CD4-positive, alpha-beta memory T cell (primary cell): ENCODE measurements at regions not wholly inside any gene's neighbourhood (a gene's known extent, or its start where the extent isn't known, plus 50 kb on each side); places are given as distances from the start of the nearest gene placed in this dataset.
A peak's percentile ranks its signal among the peaks of the same experiment; 100 is the strongest.

ENCODE experiments used
- CTCF ChIA-PET: fragments of 350-600 bp; sonication (Branson Sonifier 250); formaldehyde crosslinking; loops from one replicate; lab custom pipeline; 2021; ENCODE audit warnings: inconsistent platforms; ENCODE audit not compliant: partially characterized antibody; lab: Charles Lee
- POLR2A ChIA-PET: fragments of 350-600 bp; sonication (Branson Sonifier 250); formaldehyde crosslinking; loops from one replicate; lab custom pipeline; 2021; ENCODE audit not compliant: partially characterized antibody; lab: Charles Lee
- DNase-seq, 5 donors: peaks; one replicate each; pipeline versions ENCODE4 v3.0.0 to v3.0.0-alpha.2; 2020 to 2022; ENCODE audit warnings: mixed read lengths in 1 of 5
- H3K27ac ChIP-seq: one replicate; pipeline ENCODE4 v1.7.0; 2013; ENCODE audit warnings: low read depth, low read length
- H3K27me3 ChIP-seq: 2 replicates; pipeline ENCODE4 v1.7.0; 2013; ENCODE audit warnings: mild to moderate bottlenecking, low read length, moderate library complexity; ENCODE audit not compliant: insufficient read depth
- H3K36me3 ChIP-seq: 2 replicates; pipeline ENCODE4 v1.7.0; 2013; ENCODE audit warnings: mild to moderate bottlenecking, low read length, moderate library complexity; ENCODE audit not compliant: insufficient read depth
- H3K4me1 ChIP-seq: 2 replicates; pipeline ENCODE4 v1.7.0; 2013; ENCODE audit warnings: mild to moderate bottlenecking, low read length, moderate library complexity; ENCODE audit not compliant: insufficient read depth
- H3K4me3 ChIP-seq, 2 donors: one replicate each; pipeline ENCODE4 v1.7.0; 2013; ENCODE audit warnings: low read length in 2 of 2, mild to moderate bottlenecking in 1 of 2
- H3K9me3 ChIP-seq, 2 donors: one replicate each; pipeline ENCODE4 v1.7.0; 2013; ENCODE audit warnings: low read length in 2 of 2, control low read depth in 1 of 2; ENCODE audit not compliant: control insufficient read depth in 1 of 2
- H3K27ac Mint-ChIP-seq, 7 donors: one replicate each; pipeline ENCODE4 v1.8.0; 2020 to 2021; ENCODE audit warnings: mixed read lengths in 7 of 7, mild to moderate bottlenecking in 6 of 7, inconsistent platforms in 3 of 7, moderate library complexity in 3 of 7
- H3K27me3 Mint-ChIP-seq, 2 donors: one replicate each; pipeline ENCODE4 v1.8.0; 2020 to 2021; ENCODE audit warnings: mixed read lengths in 2 of 2
- H3K36me3 Mint-ChIP-seq, 2 donors: one replicate each; pipeline ENCODE4 v1.8.0; 2020 to 2021; ENCODE audit warnings: mixed read lengths in 2 of 2, inconsistent platforms in 1 of 2, mild to moderate bottlenecking in 1 of 2
- H3K4me1 Mint-ChIP-seq, 4 donors: one replicate each; pipeline ENCODE4 v1.8.0; 2020 to 2021; ENCODE audit warnings: mixed read lengths in 4 of 4, mild to moderate bottlenecking in 1 of 4
- H3K4me3 Mint-ChIP-seq, 8 donors: one replicate each; pipeline ENCODE4 v1.8.0; 2020 to 2021; ENCODE audit warnings: mixed read lengths in 8 of 8, mild to moderate bottlenecking in 7 of 8, moderate library complexity in 6 of 8, inconsistent platforms in 3 of 8
- H3K9me3 Mint-ChIP-seq, 8 donors: one replicate each; pipeline ENCODE4 v1.8.0; 2020 to 2021; ENCODE audit warnings: mixed read lengths in 8 of 8, mild to moderate bottlenecking in 5 of 8, inconsistent platforms in 3 of 8, moderate library complexity in 1 of 8
- intact Hi-C: fragments of 100-400 bp; cut with micrococcal nuclease; formaldehyde crosslinking; loops from one replicate; pipeline ENCODE4 v1.15.1; 2023

DNA sequence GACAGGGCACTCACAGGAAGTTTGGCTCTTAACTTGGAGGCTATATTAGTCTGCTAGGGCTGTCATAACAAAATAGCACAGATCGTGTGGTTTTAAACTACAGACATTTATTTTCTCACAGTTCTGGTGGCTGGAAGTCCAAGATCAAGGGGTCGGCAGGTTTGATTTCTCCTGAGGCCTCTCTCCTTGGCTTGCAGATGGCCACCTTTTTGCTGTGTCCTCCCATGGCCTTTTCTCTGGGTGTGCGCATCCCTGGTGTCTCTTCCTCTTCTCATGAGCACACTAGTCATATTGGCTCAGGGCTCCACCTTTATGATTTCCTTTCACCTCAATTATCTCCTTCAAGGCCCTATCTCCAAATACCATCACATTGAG is 69.3 kb downstream of the FOXB1 start:
- no peak overlapping the region for H3K4me3 ChIP-seq
- peaks cover 0 to 3% (median 0%) of the 10 kb centered on the region in 8 donors for H3K9me3 Mint-ChIP-seq
- ChIA-PET CTCF (no interaction called here), POLR2A (no interaction called here)
- no peaks in the 10 kb centered on the region for H3K9me3 ChIP-seq
- H3K4me1 Mint-ChIP-seq = peaks cover 8 to 14% (median 13%) of the 10 kb centered on the region in 4 donors
- no peaks in the 10 kb centered on the region for H3K27me3 ChIP-seq
- no peak overlapping the region for H3K4me3 Mint-ChIP-seq
- H3K27ac Mint-ChIP-seq = peak overlapping the region in 1 of 7 donors; percentile 56
- intact Hi-C loops = no loop called here
- no peaks in the 10 kb centered on the region for H3K36me3 ChIP-seq
- H3K4me1 ChIP-seq = peaks cover 13% of the 10 kb centered on the region
- H3K36me3 Mint-ChIP-seq = no peaks in the 10 kb centered on the region
- DNase-seq = no peak
- H3K27ac ChIP-seq = no peak overlapping the region
- peaks cover 3 to 4% of the 10 kb centered on the region in 2 donors for H3K27me3 Mint-ChIP-seq

DNA sequence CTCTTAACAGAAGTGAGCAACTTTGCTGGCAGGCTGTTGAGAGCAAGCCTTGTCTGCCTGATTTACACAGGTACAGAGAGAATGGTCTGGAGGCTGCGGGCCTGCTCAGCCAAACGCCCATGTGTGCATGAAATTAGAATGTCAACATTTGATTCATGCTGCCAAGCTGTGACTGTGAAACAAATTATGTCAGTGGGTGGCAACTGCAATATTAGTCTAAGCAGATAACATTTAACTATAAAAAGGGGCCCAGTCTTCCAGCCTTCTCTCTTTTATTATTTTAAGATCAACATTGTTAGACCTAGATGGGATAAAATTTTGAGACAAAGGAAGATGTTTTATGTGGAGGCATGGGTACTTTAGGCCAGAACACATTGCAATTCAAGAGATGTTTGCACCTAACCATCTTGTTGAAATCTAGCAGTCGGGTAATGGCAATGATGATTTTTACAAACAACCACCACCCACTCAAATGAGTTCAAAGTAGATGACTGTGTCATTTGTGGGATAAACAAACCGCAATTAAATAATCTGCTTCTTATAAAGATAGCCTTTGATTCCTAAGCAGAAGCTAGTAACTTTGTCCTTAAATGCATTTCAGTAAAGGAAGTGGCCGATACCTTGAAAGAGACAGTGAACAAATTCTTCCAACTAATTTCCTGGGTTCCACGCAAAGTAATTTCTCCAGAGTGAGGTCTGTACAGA is 70.2 kb downstream of the FOXB1 start:
- intact Hi-C loops = no loop called here
- Histone ChIP-seq H3K4me1 (peaks cover 13% of the 10 kb centered on the region), H3K9me3 (no peaks in the 10 kb centered on the region), H3K4me3 (no peak overlapping the region), H3K27me3 (no peaks in the 10 kb centered on the region), H3K36me3 (no peaks in the 10 kb centered on the region), H3K27ac (no peak overlapping the region)
- peak overlapping the region in 1 of 8 donors; percentile 1 for H3K4me3 Mint-ChIP-seq
- H3K36me3 Mint-ChIP-seq = no peaks in the 10 kb centered on the region
- ChIA-PET POLR2A (no interaction called here), CTCF (interaction anchor here (0.6 kb wide), 1 partner anchor 103 kb away, joined by 3 read pairs; no protein-coding TSS in a partner anchor)
- peaks cover under 1% of the 10 kb centered on the region in 2 donors for H3K27me3 Mint-ChIP-seq
- peak overlapping the region in 2 of 7 donors; percentile 14 to 88 for H3K27ac Mint-ChIP-seq
- H3K9me3 Mint-ChIP-seq = peaks cover 0 to 3% (median 0%) of the 10 kb centered on the region in 8 donors
- DNase-seq = peak in 4 of 5 donors; percentile 8 to 21 (median 13)
- H3K4me1 Mint-ChIP-seq = peaks cover 8 to 14% (median 13%) of the 10 kb centered on the region in 4 donors

DNA sequence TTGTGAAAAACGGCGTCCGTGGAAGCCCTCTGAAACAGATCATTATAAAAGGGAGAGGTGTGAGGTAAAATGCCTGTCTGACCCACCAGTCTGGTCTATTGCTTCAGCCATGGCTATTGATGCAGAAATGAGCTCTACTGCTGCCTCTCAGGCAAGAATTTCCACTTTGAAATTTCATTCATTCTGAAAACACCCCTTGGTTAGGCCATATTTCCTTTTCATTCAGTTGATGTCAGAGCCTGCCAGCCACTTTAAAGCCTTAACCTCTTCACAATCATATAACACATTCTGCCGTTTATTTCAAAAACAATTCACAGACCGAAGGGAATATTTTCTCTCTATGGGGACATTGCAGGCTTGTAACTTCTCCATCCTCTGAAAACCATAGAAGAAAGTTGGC is 71.9 kb downstream of the FOXB1 start:
- Histone ChIP-seq H3K4me1 (peaks cover 13% of the 10 kb centered on the region), H3K36me3 (no peaks in the 10 kb centered on the region), H3K9me3 (no peaks in the 10 kb centered on the region), H3K27me3 (no peaks in the 10 kb centered on the region), H3K4me3 (no peak overlapping the region), H3K27ac (no peak overlapping the region)
- CTCF ChIA-PET = no interaction called here
- Mint-ChIP-seq H3K27me3 (no peaks in the 10 kb centered on the region), H3K27ac (no peak overlapping the region), H3K36me3 (no peaks in the 10 kb centered on the region), H3K4me3 (no peak overlapping the region), H3K9me3 (peaks cover 0 to 3% (median 0%) of the 10 kb centered on the region in 8 donors), H3K4me1 (peaks cover 8 to 14% (median 13%) of the 10 kb centered on the region in 4 donors)
- no peak for DNase-seq
- intact Hi-C loops = no loop called here
- POLR2A ChIA-PET = no interaction called here

DNA sequence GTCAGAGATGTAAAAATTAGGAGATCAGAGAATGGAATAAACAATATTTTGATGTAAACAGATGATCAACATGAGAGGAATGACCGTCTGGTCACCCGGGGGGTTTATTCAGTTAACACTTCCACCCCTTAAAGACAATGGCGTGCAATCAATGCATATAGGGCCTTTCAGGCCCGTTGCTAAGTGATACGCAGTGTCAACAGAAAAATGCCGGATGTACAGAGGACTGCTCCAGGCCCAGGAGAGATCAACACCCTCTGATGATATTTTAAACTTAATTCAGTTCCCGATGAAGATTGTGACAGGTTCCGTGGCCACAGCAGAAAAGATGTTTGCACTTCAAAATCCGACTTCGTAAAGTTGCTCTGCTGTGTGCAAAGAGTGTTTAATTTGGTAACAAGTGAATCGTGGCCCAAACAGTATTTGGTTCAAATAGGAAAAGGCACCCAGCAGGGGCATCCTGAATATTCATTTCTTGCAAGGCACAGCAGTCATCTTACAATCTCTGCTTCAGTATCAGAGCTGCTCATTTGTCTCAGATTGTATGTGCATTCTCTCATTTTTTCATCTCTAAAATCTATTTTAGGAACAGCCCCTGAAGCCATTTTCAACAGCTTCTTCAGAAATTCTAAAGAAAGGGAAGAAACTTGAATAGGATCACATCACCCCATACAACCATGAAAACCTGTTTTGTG is 72.6 kb downstream of the FOXB1 start:
- H3K27ac ChIP-seq = no peak overlapping the region
- no peaks in the 10 kb centered on the region for H3K36me3 Mint-ChIP-seq
- no peaks in the 10 kb centered on the region for H3K36me3 ChIP-seq
- CTCF ChIA-PET = interaction anchor here (0.6 kb wide), 1 partner anchor 173 kb away, joined by 3 read pairs; no protein-coding TSS in a partner anchor
- no peak overlapping the region for H3K4me3 Mint-ChIP-seq
- DNase-seq = no peak
- peaks cover 8 to 14% (median 13%) of the 10 kb centered on the region in 4 donors for H3K4me1 Mint-ChIP-seq
- no peak overlapping the region for H3K27ac Mint-ChIP-seq
- H3K4me3 ChIP-seq = no peak overlapping the region
- H3K4me1 ChIP-seq = peaks cover 13% of the 10 kb centered on the region
- POLR2A ChIA-PET = no interaction called here
- peaks cover 0 to 1% of the 10 kb centered on the region in 2 donors for H3K27me3 Mint-ChIP-seq
- intact Hi-C loops = no loop called here
- peaks cover 0 to 3% (median 0%) of the 10 kb centered on the region in 8 donors for H3K9me3 Mint-ChIP-seq
- H3K9me3 ChIP-seq = no peaks in the 10 kb centered on the region
- no peaks in the 10 kb centered on the region for H3K27me3 ChIP-seq

DNA sequence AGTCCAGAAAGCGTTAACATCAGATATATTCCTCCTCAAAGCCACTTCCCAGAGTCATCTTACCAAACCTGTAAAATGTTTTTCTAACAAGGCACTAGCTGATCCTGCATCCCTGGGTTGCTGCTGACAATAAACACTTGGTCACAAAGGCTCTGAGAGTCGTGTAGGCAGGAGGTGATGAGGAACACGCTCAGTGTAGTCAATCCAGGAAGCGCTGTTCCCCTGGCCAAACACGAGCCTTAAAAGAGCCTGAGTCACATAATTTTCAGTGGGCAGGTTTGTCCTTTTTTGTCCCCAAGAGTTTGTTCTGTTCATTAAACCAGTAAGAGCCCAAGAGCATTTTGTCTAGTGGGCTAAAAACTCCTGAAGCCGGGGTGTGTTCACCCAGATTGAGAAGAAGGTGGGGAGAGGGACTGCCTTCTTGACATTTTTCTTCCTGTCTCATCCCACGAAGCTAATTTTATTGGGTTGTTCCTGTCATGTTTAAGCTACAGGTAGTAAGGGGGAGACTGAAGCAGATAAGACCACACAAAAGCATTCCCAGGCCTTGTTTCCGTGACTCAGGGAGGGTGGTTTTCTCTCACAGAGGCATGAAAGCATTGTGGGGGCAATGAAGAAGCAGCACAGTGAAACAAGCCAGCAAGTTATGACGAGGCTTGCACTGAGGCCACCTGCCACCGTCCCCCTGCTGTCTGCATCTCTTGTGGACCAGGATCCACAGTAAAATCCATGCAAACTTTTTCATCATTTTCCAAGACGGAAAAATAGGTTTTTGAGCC is 73.7 kb downstream of the FOXB1 start:
- Mint-ChIP-seq H3K36me3 (no peaks in the 10 kb centered on the region), H3K4me3 (no peak overlapping the region), H3K27ac (peak overlapping the region in 1 of 7 donors; percentile 45), H3K9me3 (peaks cover 0 to 3% (median 0%) of the 10 kb centered on the region in 8 donors), H3K4me1 (peaks cover 8 to 14% (median 13%) of the 10 kb centered on the region in 4 donors), H3K27me3 (peaks cover 4 to 5% of the 10 kb centered on the region in 2 donors)
- intact Hi-C loops = no loop called here
- Histone ChIP-seq H3K9me3 (no peaks in the 10 kb centered on the region), H3K27ac (no peak overlapping the region), H3K27me3 (no peaks in the 10 kb centered on the region), H3K4me3 (no peak overlapping the region), H3K4me1 (peaks cover 13% of the 10 kb centered on the region), H3K36me3 (no peaks in the 10 kb centered on the region)
- ChIA-PET POLR2A (no interaction called here), CTCF (interaction anchor here (0.6 kb wide), 1 partner anchor 175 kb away, joined by 3 read pairs; no protein-coding TSS in a partner anchor)
- DNase-seq = no peak

DNA sequence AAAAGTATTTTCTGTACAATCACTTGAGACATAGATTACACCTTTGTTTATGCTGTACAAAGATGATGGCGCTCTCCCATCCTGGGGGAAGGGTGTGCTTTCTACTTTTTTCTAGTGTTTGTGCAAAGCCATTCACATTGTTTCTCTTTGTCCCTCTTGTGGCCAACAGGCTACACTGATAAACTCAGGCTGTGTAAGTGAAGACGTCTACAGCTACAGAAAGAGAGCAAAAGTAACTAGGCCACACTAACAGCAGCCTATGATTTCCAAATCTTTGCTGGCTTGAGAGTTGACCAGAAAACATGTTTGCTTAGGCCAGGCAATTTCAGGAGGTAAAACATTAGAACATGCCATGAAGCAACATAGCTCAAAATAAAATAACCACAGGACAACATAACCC is 75.1 kb downstream of the FOXB1 start:
- Histone ChIP-seq H3K27ac (no peak overlapping the region), H3K4me3 (no peak overlapping the region), H3K36me3 (no peaks in the 10 kb centered on the region), H3K27me3 (no peaks in the 10 kb centered on the region), H3K9me3 (no peaks in the 10 kb centered on the region), H3K4me1 (peaks cover 9% of the 10 kb centered on the region)
- DNase-seq = no peak
- ChIA-PET POLR2A (no interaction called here), CTCF (interaction anchor here (1.1 to 1.3 kb wide), 2 partner anchors 9 to 161 kb away, joined by 3 to 4 read pairs; no protein-coding TSS in a partner anchor)
- Mint-ChIP-seq H3K36me3 (no peaks in the 10 kb centered on the region), H3K9me3 (no peaks in the 10 kb centered on the region), H3K27me3 (peaks cover 5% of the 10 kb centered on the region in 2 donors), H3K4me1 (peaks cover 4 to 7% (median 5%) of the 10 kb centered on the region in 4 donors), H3K27ac (no peak overlapping the region), H3K4me3 (no peak overlapping the region)
- intact Hi-C loops = no loop called here

DNA sequence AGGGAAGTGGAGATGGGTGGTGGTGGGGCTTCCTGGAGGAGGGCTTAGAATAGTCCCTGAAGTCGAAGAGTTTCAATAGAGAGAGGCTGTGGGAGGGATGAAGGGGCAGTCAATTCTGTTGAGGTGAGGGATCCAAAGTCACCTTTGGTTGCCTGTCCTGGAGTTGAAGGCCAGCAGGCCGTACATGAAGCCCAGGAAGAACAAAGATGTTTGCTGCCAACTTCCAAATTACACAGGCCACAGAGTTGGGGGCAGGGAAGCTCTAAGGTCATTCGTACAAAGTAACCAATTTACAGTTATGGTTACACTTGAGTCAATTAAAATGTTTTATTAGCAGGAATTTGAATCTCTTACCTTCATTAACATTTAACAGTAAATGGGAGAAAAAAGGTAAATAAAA is 77.9 kb downstream of the FOXB1 start:
- Histone ChIP-seq H3K4me1 (no peaks in the 10 kb centered on the region), H3K27ac (no peak overlapping the region), H3K4me3 (no peak overlapping the region), H3K9me3 (no peaks in the 10 kb centered on the region), H3K27me3 (no peaks in the 10 kb centered on the region), H3K36me3 (no peaks in the 10 kb centered on the region)
- intact Hi-C loops = no loop called here
- Mint-ChIP-seq H3K9me3 (no peaks in the 10 kb centered on the region), H3K36me3 (no peaks in the 10 kb centered on the region), H3K27me3 (peaks cover 5 to 11% of the 10 kb centered on the region in 2 donors), H3K4me1 (no peaks in the 10 kb centered on the region), H3K4me3 (no peak overlapping the region), H3K27ac (no peak overlapping the region)
- POLR2A ChIA-PET = no interaction called here
- DNase-seq = no peak
- CTCF ChIA-PET = no interaction called here
